GM12872 (cell line): ENCODE measurements at regions not wholly inside any gene's neighbourhood (a gene's known extent, or its start where the extent isn't known, plus 50 kb on each side); places are given as distances from the start of the nearest gene placed in this dataset.

Experiments
- CTCF ChIP-seq: IDR thresholded peaks from 3 replicates; pipeline ENCODE4 v1.5.1; 2011; ENCODE audit warnings: low read depth, mild to moderate bottlenecking, low read length, moderate library complexity; ENCODE audit not compliant: insufficient read depth

GRCh38 chr21:21722731-21723130 is 724.5 kb downstream of the NCAM2 start:
- TF ChIP-seq CTCF = no peak

- TF ChIP-seq CTCF = no peak
These were observed 732.3 kb downstream of the NCAM2 start for GRCh38 chr21:21730512-21730911.

- TF ChIP-seq CTCF = no peak
These were observed 733.4 kb downstream of the NCAM2 start for GRCh38 chr21:21731626-21732025.

GRCh38 chr21:21734088-21734487 is 735.9 kb downstream of the NCAM2 start:
- TF ChIP-seq CTCF = no peak

GRCh38 chr21:21737186-21737585 is 739.0 kb downstream of the NCAM2 start:
- no peak for TF ChIP-seq CTCF

GRCh38 chr21:21740207-21740606 is 742.0 kb downstream of the NCAM2 start:
- no peak for TF ChIP-seq CTCF

- no peak for TF ChIP-seq CTCF
These were observed 752.1 kb downstream of the NCAM2 start for GRCh38 chr21:21750124-21750825.
